Occipital lobe (tissue), 1 donor: ENCODE measurements at regions not wholly inside any gene's neighbourhood (a gene's known extent, or its start where the extent isn't known, plus 50 kb on each side); places are given as distances from the start of the nearest gene placed in this dataset.
"Not testable (repeated sequence)": the region's sequence is repeated elsewhere in the genome, so short reads cannot be mapped to it uniquely, and the experiment has no call there.

Source experiments
- DNase-seq: peaks from one replicate; lab custom pipeline; 2025; lab: John Stamatoyannopoulos, UW

DNA sequence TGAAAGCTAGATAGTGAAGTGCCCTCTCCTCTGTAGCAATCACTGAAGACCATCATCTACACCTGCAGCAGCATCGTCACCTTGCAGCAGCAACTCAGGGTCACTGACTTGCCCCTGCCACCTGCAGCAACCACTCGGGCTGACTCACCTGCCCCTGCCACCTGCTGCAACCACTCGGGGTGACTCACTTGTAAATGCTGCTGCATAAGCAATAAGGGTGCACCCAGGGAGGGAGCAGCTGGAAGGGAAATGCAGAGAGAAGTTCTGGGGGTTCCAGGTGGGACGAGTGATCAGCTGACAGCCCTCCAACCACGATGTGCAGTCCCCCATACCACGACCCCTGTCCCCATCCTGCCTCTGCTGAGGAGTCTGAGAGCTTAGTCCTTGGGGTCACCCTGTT, 357.1 kb upstream of the SFSWAP start:
- no peak for DNase-seq

DNA sequence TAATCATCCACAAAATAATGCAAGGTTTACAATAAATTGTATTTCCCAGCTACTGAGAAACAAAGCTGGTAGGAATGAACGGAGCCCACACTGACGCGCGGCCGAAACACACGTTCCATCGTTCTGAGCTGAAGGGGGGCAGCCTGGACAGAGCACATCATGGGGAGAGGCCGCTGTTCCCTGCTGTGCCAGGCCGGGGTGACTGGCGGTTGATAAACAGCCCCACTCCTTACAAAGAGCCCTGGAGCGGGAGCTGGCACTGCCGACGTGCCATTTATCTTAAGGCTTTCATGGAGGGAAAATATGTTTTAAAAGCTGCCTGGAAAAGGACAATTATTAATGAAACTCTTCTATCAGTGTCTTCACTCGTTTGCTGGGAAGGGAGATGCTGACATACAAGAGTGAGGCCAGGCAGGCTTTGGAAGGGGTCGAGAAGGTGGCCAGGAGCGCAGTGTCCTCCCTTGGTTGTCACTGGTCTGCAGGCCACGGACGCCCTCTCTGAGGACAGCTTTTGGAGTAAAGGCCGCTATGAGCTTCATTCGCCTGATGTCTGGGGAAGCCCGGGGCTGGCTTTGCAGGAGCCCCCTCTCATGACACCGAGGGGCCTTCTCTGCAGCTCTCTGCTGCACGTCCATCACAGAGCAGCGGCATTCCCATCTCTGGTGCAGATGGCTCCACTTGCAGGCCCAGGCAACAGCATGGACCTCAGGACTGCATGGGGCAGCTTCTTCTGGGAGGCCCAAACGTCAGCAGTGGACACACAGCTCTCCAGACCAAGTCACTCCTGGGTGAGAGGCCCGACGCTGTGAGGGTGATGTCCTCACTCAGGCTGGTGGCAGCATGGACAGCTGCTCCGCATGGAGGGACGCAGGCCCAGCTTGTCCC, 355.3 kb upstream of the SFSWAP start:
- DNase-seq = no peak

DNA sequence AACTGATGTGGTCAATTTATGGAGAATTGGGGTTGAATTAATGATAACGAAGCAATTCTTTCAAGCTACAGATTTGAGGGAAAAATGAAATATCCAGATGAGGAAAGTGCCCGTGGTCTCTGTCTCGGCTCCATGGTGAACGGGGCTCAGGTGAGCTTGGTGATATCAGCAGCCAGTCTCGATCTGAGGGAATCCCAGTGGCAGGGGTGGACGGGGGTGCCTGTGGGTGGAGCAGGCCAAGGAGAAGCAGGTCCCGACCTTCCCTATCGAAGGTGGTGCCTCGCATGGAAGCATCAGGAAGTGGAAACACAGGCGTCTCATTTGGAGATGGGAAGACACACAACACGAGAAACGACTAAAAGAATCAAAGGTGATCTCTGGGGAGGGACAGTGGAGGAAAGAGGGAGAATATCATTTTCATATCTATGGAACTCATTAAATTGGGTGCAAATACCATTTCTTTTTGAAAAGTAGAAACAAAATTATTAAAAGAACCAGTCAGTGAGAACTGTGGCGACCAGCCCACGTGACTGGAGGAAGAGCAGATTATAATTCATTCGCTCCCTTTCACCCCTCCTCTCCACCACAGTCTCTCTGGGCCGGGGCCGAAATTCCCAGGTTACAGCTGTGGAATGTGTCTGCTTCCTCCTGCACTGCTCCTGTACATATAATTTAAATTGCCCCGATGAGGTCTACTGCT, 354.3 kb upstream of the SFSWAP start:
- DNase-seq = no peak

DNA sequence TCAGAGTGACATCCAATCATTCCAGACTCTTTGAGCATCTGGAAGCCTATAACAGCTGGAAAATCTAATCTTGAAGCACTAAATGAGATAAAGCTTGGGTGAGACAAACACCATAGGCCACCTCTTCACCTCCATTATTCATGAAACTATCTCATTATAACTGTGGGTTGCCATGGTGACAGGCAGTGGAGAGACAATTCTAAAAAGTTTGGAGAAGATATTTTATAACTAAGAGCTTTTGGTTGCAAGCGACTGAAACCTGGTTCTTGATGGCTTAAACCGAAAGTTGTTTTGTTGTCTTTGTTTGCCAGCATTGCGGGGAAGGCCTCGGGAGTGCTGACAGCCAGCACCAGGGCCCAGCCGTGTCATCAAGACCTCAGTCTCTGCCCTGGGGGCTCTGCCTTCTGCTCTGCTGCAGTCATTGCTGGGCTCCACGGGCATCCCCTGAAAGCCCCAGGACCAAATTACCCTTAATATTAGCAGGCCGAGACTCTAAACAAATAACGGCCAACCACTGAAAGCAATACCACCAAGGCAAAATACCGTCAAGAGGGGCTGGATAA, 353.6 kb upstream of the SFSWAP start:
- no peak for DNase-seq

DNA sequence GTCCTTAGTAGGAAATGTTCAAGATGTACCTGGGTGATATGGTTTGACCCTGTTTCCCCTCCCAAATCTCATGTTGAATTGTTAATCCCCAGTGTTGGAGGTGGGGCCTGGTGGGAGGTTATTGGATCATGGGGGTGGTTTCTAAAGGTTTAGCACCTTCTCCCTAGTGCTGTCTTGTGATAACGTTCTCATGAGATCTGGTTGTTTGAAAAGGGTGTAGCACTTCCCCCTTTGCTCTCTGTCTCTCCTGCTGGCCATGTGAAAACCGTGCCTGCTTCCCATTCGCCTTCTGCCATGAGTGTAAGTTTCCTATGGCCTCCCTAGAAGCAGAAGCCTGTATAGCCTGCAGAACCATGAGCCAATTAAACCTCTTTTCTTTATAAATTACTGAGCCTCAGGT, 353.0 kb upstream of the SFSWAP start:
- DNase-seq = no peak

GRCh38 chr12:131362291-131363211, 348.3 kb upstream of the SFSWAP start:
- no peak for DNase-seq

DNA sequence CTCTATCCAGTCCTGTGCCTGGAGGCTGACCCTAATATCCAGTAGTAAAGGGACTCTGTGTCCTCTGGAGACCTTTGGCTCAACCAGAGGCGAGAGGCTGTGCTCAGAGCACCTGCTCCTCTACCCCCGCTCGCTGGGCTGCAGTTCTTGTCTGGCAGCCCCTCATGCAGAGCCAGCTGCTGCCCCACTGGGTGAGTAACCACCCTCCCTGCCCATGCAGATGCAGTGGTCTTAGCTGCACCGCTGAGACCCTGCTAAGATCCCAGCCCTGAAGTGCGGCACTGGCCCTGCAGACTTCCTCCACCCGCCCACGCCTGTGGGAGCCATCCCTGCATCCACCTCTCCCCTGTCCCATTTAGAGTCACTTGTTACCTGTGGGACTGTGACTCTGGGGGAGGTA, 347.5 kb upstream of the SFSWAP start:
- no peak for DNase-seq

DNA sequence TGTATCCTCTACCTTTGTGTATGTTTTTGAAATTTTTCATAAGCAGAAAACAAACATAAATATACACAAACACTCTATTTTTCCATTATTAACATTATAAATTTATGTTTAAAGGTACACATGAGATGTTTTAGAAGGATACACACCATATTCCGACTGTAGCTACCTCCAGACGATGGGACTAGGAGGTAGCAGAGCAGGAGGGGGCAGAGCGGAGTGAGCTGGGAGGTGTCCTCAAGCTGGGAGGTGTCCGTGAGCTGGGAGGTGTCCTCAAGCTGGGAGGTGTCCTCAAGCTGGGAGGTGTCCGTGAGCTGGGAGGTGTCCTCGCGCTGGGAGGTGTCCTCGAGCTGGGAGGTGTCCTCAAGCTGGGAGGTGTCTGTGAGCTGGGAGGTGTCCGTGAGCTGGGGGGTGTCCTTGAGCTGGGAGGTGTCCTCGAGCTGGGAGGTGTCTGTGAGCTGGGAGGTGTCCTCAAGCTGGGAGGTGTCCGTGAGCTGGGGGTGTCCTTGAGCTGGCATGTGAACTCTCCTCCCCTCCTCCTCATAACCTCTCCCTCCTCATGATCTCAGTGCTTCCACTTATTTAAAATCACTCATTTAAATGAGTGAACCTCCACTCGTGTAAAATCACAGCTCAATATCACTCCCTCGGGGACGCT, 346.9 kb upstream of the SFSWAP start:
- DNase-seq = no peak

- DNase-seq = no peak
Measured at GRCh38 chr12:131364903-131365820, 345.7 kb upstream of the SFSWAP start.

- no peak for DNase-seq
Measured at GRCh38 chr12:131365821-131366260, 345.0 kb upstream of the SFSWAP start.

GRCh38 chr12:131366261-131366871, 344.5 kb upstream of the SFSWAP start:
- DNase-seq = no peak

GRCh38 chr12:131367067-131367982, 343.6 kb upstream of the SFSWAP start:
- not testable (repeated sequence) for DNase-seq

- no peak for DNase-seq
Measured at GRCh38 chr12:131367983-131368667, 342.8 kb upstream of the SFSWAP start.

GRCh38 chr12:131368668-131369071, 342.2 kb upstream of the SFSWAP start:
- no peak for DNase-seq

DNA sequence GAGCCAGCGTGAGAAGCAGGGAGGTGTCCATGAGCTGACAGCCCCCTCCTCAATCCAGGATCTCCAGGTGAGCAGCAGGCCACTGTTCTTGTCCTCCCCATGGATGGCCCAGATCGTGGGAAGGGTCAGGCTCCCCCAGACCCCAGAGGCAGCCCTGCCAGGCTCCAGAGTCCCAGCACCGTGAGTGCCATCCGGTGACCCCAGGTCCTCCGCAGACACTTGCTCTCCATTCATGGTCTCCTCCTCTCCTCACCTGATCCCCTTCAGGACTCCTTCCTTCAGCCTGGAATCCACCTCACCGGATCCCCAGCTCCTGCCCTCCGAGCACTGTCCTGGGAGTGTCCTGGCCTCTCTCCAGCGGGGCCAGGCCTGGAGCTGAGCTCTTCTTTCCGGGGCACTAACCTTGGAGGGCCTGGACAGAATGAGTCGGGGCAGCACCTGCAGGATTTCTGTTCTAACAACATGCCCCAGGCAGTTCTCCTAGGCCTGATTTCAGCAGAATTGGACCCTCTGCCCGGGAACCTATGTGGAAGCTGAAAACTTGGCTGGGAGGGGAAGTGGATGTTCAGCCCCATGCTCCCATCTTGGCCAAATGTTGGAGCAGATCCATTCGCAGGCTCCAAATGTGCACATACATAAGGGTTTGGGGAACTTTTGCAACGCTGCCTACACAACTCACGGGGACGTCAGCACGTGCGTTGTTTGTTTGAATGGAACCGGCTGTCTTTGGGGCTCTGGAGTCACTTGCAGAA, 341.6 kb upstream of the SFSWAP start:
- no peak for DNase-seq

GRCh38 chr12:131370321-131370720, 340.6 kb upstream of the SFSWAP start:
- no peak for DNase-seq

DNA sequence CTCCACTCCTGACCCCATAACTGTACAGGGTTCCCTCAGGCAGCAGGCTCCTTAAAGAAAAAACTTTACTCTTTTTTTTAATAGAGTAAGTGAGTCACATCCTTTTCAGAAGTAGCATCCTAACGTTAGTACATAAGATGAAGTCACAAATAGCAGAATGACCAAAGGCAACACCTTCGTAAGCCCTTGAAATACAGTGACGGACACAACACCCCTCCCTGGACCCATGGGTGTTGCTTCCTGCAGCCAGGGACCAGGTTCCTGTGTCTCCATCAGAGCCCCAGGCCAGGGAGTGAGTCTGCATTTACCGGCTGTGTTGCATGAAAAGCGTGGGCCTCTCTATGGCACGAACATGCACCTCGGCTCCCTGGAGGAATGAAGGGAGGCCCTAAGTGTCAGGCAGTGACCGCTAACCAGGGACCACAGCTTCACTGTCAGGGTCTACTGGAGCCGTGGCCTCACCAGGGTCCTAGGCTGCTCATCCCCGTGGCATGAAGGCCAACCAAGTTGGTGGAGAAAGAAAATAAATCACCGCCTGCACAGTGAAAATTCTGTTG, 340.0 kb upstream of the SFSWAP start:
- DNase-seq = no peak
